ENCODE measurements at regions not wholly inside any gene's neighbourhood (a gene's known extent, or its start where the extent isn't known, plus 50 kb on each side); places are given as distances from the start of the nearest gene placed in this dataset.

- Histone ChIP-seq H3K56ac (ENCODE audit: low read length) (no peak overlapping the region), H4K8ac (ENCODE audit: low read depth, low read length) (no peak overlapping the region), H3K4ac (ENCODE audit: low read depth, low read length) (no peak overlapping the region), H3K27me3 (ENCODE audit: insufficient read depth, low read length, poor library complexity) (no peaks in the 10 kb centered on the region), H3K36me3 (ENCODE audit: control insufficient read depth, insufficient read depth, low read length) (no peaks in the 10 kb centered on the region), H3K79me1 (ENCODE audit: low read length) (no peaks in the 10 kb centered on the region), H3K79me2 (ENCODE audit: control insufficient read depth, insufficient read depth, low read length) (no peaks in the 10 kb centered on the region), H2BK15ac (replicated peaks; ENCODE audit: low read depth) (no peak overlapping the region), H3K23ac (ENCODE audit: low read length) (no peak overlapping the region), H2BK120ac (ENCODE audit: low read depth, low read length) (no peak overlapping the region), H3K4me3 (ENCODE audit: low read length) (no peak overlapping the region), H3K9ac (ENCODE audit: low read length) (no peak overlapping the region), H3K18ac (ENCODE audit: low read length) (no peak overlapping the region), H3K4me1 (ENCODE audit: control insufficient read depth, low read depth, low read length) (peaks cover 4% of the 10 kb centered on the region), H3K4me2 (ENCODE audit: low read length) (no peak overlapping the region), H3K27ac (ENCODE audit: low read depth, low read length) (no peak overlapping the region), H2BK5ac (ENCODE audit: low read length) (no peak overlapping the region), H2AK5ac (ENCODE audit: low read length) (no peak overlapping the region), H4K5ac (ENCODE audit: low read length) (no peak overlapping the region)
- no peak for DNase-seq
- no CpG with 5 or more reads among the region's 4 CpGs for WGBS (ENCODE audit: extremely low coverage, insufficient coverage, low lambda C conversion rate)
Measured at GRCh38 chr14:66116732-66117131, 369.4 kb upstream of the CCDC196 start.

GRCh38 chr14:66117600-66117999 is 368.6 kb upstream of the CCDC196 start:
- Histone ChIP-seq H3K4me1 (ENCODE audit: control insufficient read depth, low read depth, low read length) (peaks cover 4% of the 10 kb centered on the region), H3K27ac (ENCODE audit: low read depth, low read length) (no peak overlapping the region)
- no CpG with 5 or more reads among the region's 3 CpGs for WGBS (ENCODE audit: extremely low coverage, insufficient coverage, low lambda C conversion rate)

GRCh38 chr14:66119606-66120231 is 366.5 kb upstream of the CCDC196 start:
- H4K8ac ChIP-seq (ENCODE audit: low read depth, low read length) = no peak overlapping the region
- H3K9ac ChIP-seq (ENCODE audit: low read length) = no peak overlapping the region
- H3K79me2 ChIP-seq (ENCODE audit: control insufficient read depth, insufficient read depth, low read length) = no peaks in the 10 kb centered on the region

More at GRCh38 chr14:66117600-66117999, 368.6 kb upstream of the CCDC196 start:
- peak; percentile 63 for DNase-seq
- no peak overlapping the region for H4K8ac ChIP-seq (ENCODE audit: low read depth, low read length)
- H3K79me2 ChIP-seq (ENCODE audit: control insufficient read depth, insufficient read depth, low read length) = no peaks in the 10 kb centered on the region
- no peak overlapping the region for H2BK120ac ChIP-seq (ENCODE audit: low read depth, low read length)
- H3K79me1 ChIP-seq (ENCODE audit: low read length) = no peaks in the 10 kb centered on the region
- no peaks in the 10 kb centered on the region for H3K36me3 ChIP-seq (ENCODE audit: control insufficient read depth, insufficient read depth, low read length)
- H3K27me3 ChIP-seq (ENCODE audit: insufficient read depth, low read length, poor library complexity) = no peaks in the 10 kb centered on the region
- no peak overlapping the region for H3K56ac ChIP-seq (ENCODE audit: low read length)
- no peak overlapping the region for H2BK5ac ChIP-seq (ENCODE audit: low read length)
- no peak overlapping the region for H3K4me2 ChIP-seq (ENCODE audit: low read length)
- no peak overlapping the region for H4K5ac ChIP-seq (ENCODE audit: low read length)
- no peak overlapping the region for H3K4ac ChIP-seq (ENCODE audit: low read depth, low read length)
- H3K9ac ChIP-seq (ENCODE audit: low read length) = no peak overlapping the region
- H3K23ac ChIP-seq (ENCODE audit: low read length) = no peak overlapping the region
- H2BK15ac ChIP-seq (replicated peaks; ENCODE audit: low read depth) = no peak overlapping the region
- no peak overlapping the region for H3K18ac ChIP-seq (ENCODE audit: low read length)
- H2AK5ac ChIP-seq (ENCODE audit: low read length) = no peak overlapping the region
- no peak overlapping the region for H3K4me3 ChIP-seq (ENCODE audit: low read length)

GRCh38 chr14:66120402-66120801 is 365.8 kb upstream of the CCDC196 start:
- H3K9ac ChIP-seq (ENCODE audit: low read length) = no peak overlapping the region
- no peak overlapping the region for H2AK5ac ChIP-seq (ENCODE audit: low read length)
- no peak overlapping the region for H3K56ac ChIP-seq (ENCODE audit: low read length)
- no peak overlapping the region for H3K4ac ChIP-seq (ENCODE audit: low read depth, low read length)
- no peak overlapping the region for H4K5ac ChIP-seq (ENCODE audit: low read length)
- H2BK5ac ChIP-seq (ENCODE audit: low read length) = no peak overlapping the region
- peaks cover 4% of the 10 kb centered on the region for H3K4me1 ChIP-seq (ENCODE audit: control insufficient read depth, low read depth, low read length)
- DNase-seq = no peak
- no peak overlapping the region for H3K27ac ChIP-seq (ENCODE audit: low read depth, low read length)
- H4K8ac ChIP-seq (ENCODE audit: low read depth, low read length) = no peak overlapping the region
- H3K27me3 ChIP-seq (ENCODE audit: insufficient read depth, low read length, poor library complexity) = no peaks in the 10 kb centered on the region
- H3K23ac ChIP-seq (ENCODE audit: low read length) = no peak overlapping the region
- no peak overlapping the region for H3K4me3 ChIP-seq (ENCODE audit: low read length)
- no CpG with 5 or more reads among the region's 3 CpGs for WGBS (ENCODE audit: extremely low coverage, insufficient coverage, low lambda C conversion rate)
- no peak overlapping the region for H2BK120ac ChIP-seq (ENCODE audit: low read depth, low read length)
- H3K18ac ChIP-seq (ENCODE audit: low read length) = no peak overlapping the region
- no peaks in the 10 kb centered on the region for H3K79me1 ChIP-seq (ENCODE audit: low read length)
- H2BK15ac ChIP-seq (replicated peaks; ENCODE audit: low read depth) = no peak overlapping the region
- no peak overlapping the region for H3K4me2 ChIP-seq (ENCODE audit: low read length)
- H3K79me2 ChIP-seq (ENCODE audit: control insufficient read depth, insufficient read depth, low read length) = no peaks in the 10 kb centered on the region
- no peaks in the 10 kb centered on the region for H3K36me3 ChIP-seq (ENCODE audit: control insufficient read depth, insufficient read depth, low read length)

More at GRCh38 chr14:66119606-66120231, 366.5 kb upstream of the CCDC196 start:
- H3K27me3 ChIP-seq (ENCODE audit: insufficient read depth, low read length, poor library complexity) = no peaks in the 10 kb centered on the region
- H2BK120ac ChIP-seq (ENCODE audit: low read depth, low read length) = no peak overlapping the region
- no peak for DNase-seq
- no peak overlapping the region for H2BK5ac ChIP-seq (ENCODE audit: low read length)
- no peak overlapping the region for H2AK5ac ChIP-seq (ENCODE audit: low read length)
- H4K5ac ChIP-seq (ENCODE audit: low read length) = no peak overlapping the region
- no peak overlapping the region for H3K27ac ChIP-seq (ENCODE audit: low read depth, low read length)
- peaks cover 4% of the 10 kb centered on the region for H3K4me1 ChIP-seq (ENCODE audit: control insufficient read depth, low read depth, low read length)
- no peaks in the 10 kb centered on the region for H3K79me1 ChIP-seq (ENCODE audit: low read length)
- H3K4me2 ChIP-seq (ENCODE audit: low read length) = no peak overlapping the region
- H3K23ac ChIP-seq (ENCODE audit: low read length) = no peak overlapping the region
- whole genome bisulfite sequencing (ENCODE audit: extremely low coverage, insufficient coverage, low lambda C conversion rate) = no CpG with 5 or more reads among the region's 5 CpGs
- H3K4ac ChIP-seq (ENCODE audit: low read depth, low read length) = no peak overlapping the region
- no peak overlapping the region for H2BK15ac ChIP-seq (replicated peaks; ENCODE audit: low read depth)
- H3K36me3 ChIP-seq (ENCODE audit: control insufficient read depth, insufficient read depth, low read length) = no peaks in the 10 kb centered on the region
- no peak overlapping the region for H3K56ac ChIP-seq (ENCODE audit: low read length)
- H3K18ac ChIP-seq (ENCODE audit: low read length) = no peak overlapping the region
- no peak overlapping the region for H3K4me3 ChIP-seq (ENCODE audit: low read length)

GRCh38 chr14:66121859-66122258 is 364.3 kb upstream of the CCDC196 start:
- Histone ChIP-seq H4K5ac (ENCODE audit: low read length) (no peak overlapping the region), H3K4me3 (ENCODE audit: low read length) (no peak overlapping the region), H3K4me1 (ENCODE audit: control insufficient read depth, low read depth, low read length) (no peaks in the 10 kb centered on the region), H3K23ac (ENCODE audit: low read length) (no peak overlapping the region), H3K9ac (ENCODE audit: low read length) (no peak overlapping the region), H3K18ac (ENCODE audit: low read length) (no peak overlapping the region), H3K27me3 (ENCODE audit: insufficient read depth, low read length, poor library complexity) (no peaks in the 10 kb centered on the region), H3K79me1 (ENCODE audit: low read length) (no peaks in the 10 kb centered on the region), H3K27ac (ENCODE audit: low read depth, low read length) (no peak overlapping the region), H3K56ac (ENCODE audit: low read length) (no peak overlapping the region), H2BK5ac (ENCODE audit: low read length) (no peak overlapping the region), H2BK120ac (ENCODE audit: low read depth, low read length) (no peak overlapping the region), H3K4me2 (ENCODE audit: low read length) (no peak overlapping the region), H2AK5ac (ENCODE audit: low read length) (no peak overlapping the region), H4K8ac (ENCODE audit: low read depth, low read length) (no peak overlapping the region), H3K36me3 (ENCODE audit: control insufficient read depth, insufficient read depth, low read length) (no peaks in the 10 kb centered on the region), H3K79me2 (ENCODE audit: control insufficient read depth, insufficient read depth, low read length) (no peaks in the 10 kb centered on the region), H3K4ac (ENCODE audit: low read depth, low read length) (no peak overlapping the region), H2BK15ac (replicated peaks; ENCODE audit: low read depth) (no peak overlapping the region)
- peak; percentile 51 for DNase-seq
- WGBS (ENCODE audit: extremely low coverage, insufficient coverage, low lambda C conversion rate) = no CpG with 5 or more reads among the region's 3 CpGs

GRCh38 chr14:66129224-66129623 is 356.9 kb upstream of the CCDC196 start:
- Histone ChIP-seq H3K79me2 (ENCODE audit: control insufficient read depth, insufficient read depth, low read length) (no peaks in the 10 kb centered on the region), H3K9ac (ENCODE audit: low read length) (no peak overlapping the region), H4K8ac (ENCODE audit: low read depth, low read length) (no peak overlapping the region), H3K36me3 (ENCODE audit: control insufficient read depth, insufficient read depth, low read length) (no peaks in the 10 kb centered on the region), H3K79me1 (ENCODE audit: low read length) (no peaks in the 10 kb centered on the region), H2BK15ac (replicated peaks; ENCODE audit: low read depth) (no peak overlapping the region), H2BK5ac (ENCODE audit: low read length) (no peak overlapping the region), H3K18ac (ENCODE audit: low read length) (no peak overlapping the region), H3K4ac (ENCODE audit: low read depth, low read length) (no peak overlapping the region), H3K4me1 (ENCODE audit: control insufficient read depth, low read depth, low read length) (no peaks in the 10 kb centered on the region), H3K23ac (ENCODE audit: low read length) (no peak overlapping the region), H2AK5ac (ENCODE audit: low read length) (no peak overlapping the region), H3K56ac (ENCODE audit: low read length) (no peak overlapping the region), H3K4me3 (ENCODE audit: low read length) (no peak overlapping the region), H3K27me3 (ENCODE audit: insufficient read depth, low read length, poor library complexity) (no peaks in the 10 kb centered on the region), H4K5ac (ENCODE audit: low read length) (no peak overlapping the region), H3K27ac (ENCODE audit: low read depth, low read length) (no peak overlapping the region), H2BK120ac (ENCODE audit: low read depth, low read length) (no peak overlapping the region), H3K4me2 (ENCODE audit: low read length) (no peak overlapping the region)
- DNase-seq = no peak
- no CpG with 5 or more reads among the region's 2 CpGs for WGBS (ENCODE audit: extremely low coverage, insufficient coverage, low lambda C conversion rate)

All from mesendoderm (in vitro differentiated cells).